ENCODE measurements at regions not wholly inside any gene's neighbourhood (a gene's known extent, or its start where the extent isn't known, plus 50 kb on each side); places are given as distances from the start of the nearest gene placed in this dataset.

GRCh38 chr18:41461114-41461513 lies 493.9 kb upstream of the PIK3C3 start:
- H4K20me1 ChIP-seq (ENCODE audit: insufficient read depth) = no peaks in the 10 kb centered on the region
- H3K79me2 ChIP-seq (ENCODE audit: insufficient read depth, low read depth) = no peaks in the 10 kb centered on the region
- H3K9ac ChIP-seq = no peak overlapping the region
- H3K4me2 ChIP-seq = no peak overlapping the region
- H3K36me3 ChIP-seq (ENCODE audit: insufficient read depth) = no peaks in the 10 kb centered on the region
- no peak overlapping the region for H2AFZ ChIP-seq (ENCODE audit: low read depth)
- TF ChIP-seq, protein P1, sequence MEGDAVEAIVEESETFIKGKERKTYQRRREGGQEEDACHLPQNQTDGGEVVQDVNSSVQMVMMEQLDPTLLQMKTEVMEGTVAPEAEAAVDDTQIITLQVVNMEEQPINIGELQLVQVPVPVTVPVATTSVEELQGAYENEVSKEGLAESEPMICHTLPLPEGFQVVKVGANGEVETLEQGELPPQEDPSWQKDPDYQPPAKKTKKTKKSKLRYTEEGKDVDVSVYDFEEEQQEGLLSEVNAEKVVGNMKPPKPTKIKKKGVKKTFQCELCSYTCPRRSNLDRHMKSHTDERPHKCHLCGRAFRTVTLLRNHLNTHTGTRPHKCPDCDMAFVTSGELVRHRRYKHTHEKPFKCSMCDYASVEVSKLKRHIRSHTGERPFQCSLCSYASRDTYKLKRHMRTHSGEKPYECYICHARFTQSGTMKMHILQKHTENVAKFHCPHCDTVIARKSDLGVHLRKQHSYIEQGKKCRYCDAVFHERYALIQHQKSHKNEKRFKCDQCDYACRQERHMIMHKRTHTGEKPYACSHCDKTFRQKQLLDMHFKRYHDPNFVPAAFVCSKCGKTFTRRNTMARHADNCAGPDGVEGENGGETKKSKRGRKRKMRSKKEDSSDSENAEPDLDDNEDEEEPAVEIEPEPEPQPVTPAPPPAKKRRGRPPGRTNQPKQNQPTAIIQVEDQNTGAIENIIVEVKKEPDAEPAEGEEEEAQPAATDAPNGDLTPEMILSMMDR (conservative IDR thresholded peaks at IDR 0.05; ENCODE audit: low read depth, low read length) = no peak
- H3K4me1 ChIP-seq (ENCODE audit: low read depth, poor library complexity, severe bottlenecking) = no peaks in the 10 kb centered on the region
- no peak overlapping the region for H3K27ac ChIP-seq
- no peaks in the 10 kb centered on the region for H3K27me3 ChIP-seq (ENCODE audit: insufficient read depth, low read depth)
- no peak overlapping the region for H3K4me3 ChIP-seq (IDR thresholded peaks at IDR 0.05; ENCODE audit: insufficient read depth, low read depth, low read length)

DNA sequence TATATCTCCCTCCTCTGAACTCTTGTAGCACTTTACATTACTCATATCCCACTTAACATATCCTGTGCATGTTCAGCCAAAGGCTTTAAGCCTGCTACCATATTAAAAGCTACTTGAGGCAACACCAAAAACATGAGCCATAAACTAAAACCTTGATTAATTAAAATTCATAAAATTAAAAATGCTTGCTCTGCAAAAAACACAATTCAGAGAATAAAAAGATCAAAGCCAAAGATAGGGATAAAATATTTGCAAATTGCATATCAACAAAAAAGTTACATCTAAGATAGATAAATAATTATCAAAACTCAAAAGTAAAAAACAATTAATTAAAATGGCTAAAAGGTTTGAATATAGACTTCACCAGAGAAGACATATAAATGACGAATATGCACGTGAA lies 495.4 kb upstream of the PIK3C3 start:
- TF ChIP-seq, protein P1 (conservative IDR thresholded peaks at IDR 0.05; ENCODE audit: low read depth, low read length) = no peak
- Histone ChIP-seq H3K27ac (no peak overlapping the region), H3K4me2 (no peak overlapping the region), H4K20me1 (ENCODE audit: insufficient read depth) (no peaks in the 10 kb centered on the region), H3K4me3 (IDR thresholded peaks at IDR 0.05; ENCODE audit: insufficient read depth, low read depth, low read length) (no peak overlapping the region), H3K27me3 (ENCODE audit: insufficient read depth, low read depth) (no peaks in the 10 kb centered on the region), H3K4me1 (ENCODE audit: low read depth, poor library complexity, severe bottlenecking) (no peaks in the 10 kb centered on the region), H2AFZ (ENCODE audit: low read depth) (no peak overlapping the region), H3K79me2 (ENCODE audit: insufficient read depth, low read depth) (no peaks in the 10 kb centered on the region), H3K36me3 (ENCODE audit: insufficient read depth) (no peaks in the 10 kb centered on the region), H3K9ac (no peak overlapping the region)

DNA sequence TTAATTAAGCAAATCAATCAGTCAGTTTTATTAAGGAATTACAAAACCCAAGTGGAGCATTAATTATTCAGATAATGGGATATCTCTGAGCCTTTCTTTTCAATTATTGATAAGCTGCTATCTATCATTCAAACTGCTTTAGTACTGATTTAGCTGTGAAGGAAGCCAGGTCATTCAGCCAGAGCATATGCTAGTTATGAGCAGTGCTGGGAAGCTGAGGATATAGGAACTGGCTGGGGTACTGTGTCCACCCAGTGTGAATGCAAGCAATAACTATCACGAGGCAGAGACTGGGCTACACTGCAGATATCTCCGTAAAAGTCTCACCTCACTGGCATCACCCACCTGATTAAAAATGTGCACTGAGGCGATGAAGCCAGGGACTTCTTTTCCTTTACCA lies 496.7 kb upstream of the PIK3C3 start:
- H2AFZ ChIP-seq (ENCODE audit: low read depth) = no peak overlapping the region
- H3K4me2 ChIP-seq = no peak overlapping the region
- no peak overlapping the region for H3K27ac ChIP-seq
- H3K9ac ChIP-seq = no peak overlapping the region
- H4K20me1 ChIP-seq (ENCODE audit: insufficient read depth) = no peaks in the 10 kb centered on the region
- H3K79me2 ChIP-seq (ENCODE audit: insufficient read depth, low read depth) = no peaks in the 10 kb centered on the region
- H3K27me3 ChIP-seq (ENCODE audit: insufficient read depth, low read depth) = no peaks in the 10 kb centered on the region
- H3K4me1 ChIP-seq (ENCODE audit: low read depth, poor library complexity, severe bottlenecking) = no peaks in the 10 kb centered on the region
- H3K4me3 ChIP-seq (IDR thresholded peaks at IDR 0.05; ENCODE audit: insufficient read depth, low read depth, low read length) = no peak overlapping the region
- no peaks in the 10 kb centered on the region for H3K36me3 ChIP-seq (ENCODE audit: insufficient read depth)
- TF ChIP-seq, protein P1 (conservative IDR thresholded peaks at IDR 0.05; ENCODE audit: low read depth, low read length) = no peak

- Histone ChIP-seq H3K4me3 (IDR thresholded peaks at IDR 0.05; ENCODE audit: insufficient read depth, low read depth, low read length) (no peak overlapping the region), H2AFZ (ENCODE audit: low read depth) (no peak overlapping the region), H4K20me1 (ENCODE audit: insufficient read depth) (no peaks in the 10 kb centered on the region), H3K9ac (no peak overlapping the region), H3K4me1 (ENCODE audit: low read depth, poor library complexity, severe bottlenecking) (no peaks in the 10 kb centered on the region), H3K4me2 (no peak overlapping the region), H3K79me2 (ENCODE audit: insufficient read depth, low read depth) (no peaks in the 10 kb centered on the region), H3K36me3 (ENCODE audit: insufficient read depth) (no peaks in the 10 kb centered on the region), H3K27me3 (ENCODE audit: insufficient read depth, low read depth) (no peaks in the 10 kb centered on the region), H3K27ac (no peak overlapping the region)
- TF ChIP-seq, protein P1 (conservative IDR thresholded peaks at IDR 0.05; ENCODE audit: low read depth, low read length) = no peak
Observed at GRCh38 chr18:41457765-41458326, 497.2 kb upstream of the PIK3C3 start.
